HFFc6 (cell line): ENCODE measurements at regions not wholly inside any gene's neighbourhood (a gene's known extent, or its start where the extent isn't known, plus 50 kb on each side); places are given as distances from the start of the nearest gene placed in this dataset.

Experiments
- DNase-seq: peaks from one replicate; pipeline ENCODE4 v3.0.0-alpha.2; 2018
- H3K27ac Mint-ChIP-seq: 2 replicates; pipeline ENCODE4 v1.8.0; 2020; ENCODE audit warnings: mild to moderate bottlenecking, mixed read lengths
- H3K27me3 Mint-ChIP-seq: 2 replicates; pipeline ENCODE4 v1.8.0; 2021; ENCODE audit warnings: mild to moderate bottlenecking, moderate library complexity, mixed read lengths; ENCODE audit not compliant: insufficient read depth
- H3K36me3 Mint-ChIP-seq: 2 replicates; pipeline ENCODE4 v1.8.0; 2021; ENCODE audit warnings: low read depth, mixed read lengths
- H3K4me1 Mint-ChIP-seq: 2 replicates; pipeline ENCODE4 v1.8.0; 2020; ENCODE audit warnings: low read depth, mixed read lengths
- H3K4me3 Mint-ChIP-seq: 2 replicates; pipeline ENCODE4 v1.8.0; 2020; ENCODE audit warnings: mild to moderate bottlenecking, moderate library complexity, mixed read lengths
- H3K9me3 Mint-ChIP-seq: 2 replicates; pipeline ENCODE4 v1.8.0; 2020; ENCODE audit warnings: mild to moderate bottlenecking, mixed read lengths
- CTCF ChIP-seq: fragments of 200-600 bp; sonication (generic); IDR thresholded peaks from 2 replicates; pipeline ENCODE4 v1.5.0; 2021; ENCODE audit warnings: antibody characterized with exemption, mild to moderate bottlenecking

- Mint-ChIP-seq H3K27me3 (no peaks in the 10 kb centered on the region; the same call in 1 of the 2 replicates), H3K9me3 (no peaks in the 10 kb centered on the region), H3K36me3 (no peaks in the 10 kb centered on the region), H3K4me1 (no peaks in the 10 kb centered on the region), H3K27ac (no peak overlapping the region), H3K4me3 (no peak overlapping the region)
- TF ChIP-seq CTCF, result no peak
- no peak for DNase-seq
Observed at GRCh38 chr2:33678436-33678835, 79.3 kb upstream of the FAM98A start.

- no peaks in the 10 kb centered on the region for H3K4me1 Mint-ChIP-seq
- H3K27ac Mint-ChIP-seq, result no peak overlapping the region
- no peak for DNase-seq
- no peaks in the 10 kb centered on the region; the same call in 1 of the 2 replicates for H3K27me3 Mint-ChIP-seq
- TF ChIP-seq CTCF, result peak; percentile 68
- no peaks in the 10 kb centered on the region for H3K36me3 Mint-ChIP-seq
- H3K9me3 Mint-ChIP-seq, result no peaks in the 10 kb centered on the region
- H3K4me3 Mint-ChIP-seq, result no peak overlapping the region
Observed at GRCh38 chr2:33673937-33674336, 74.8 kb upstream of the FAM98A start.

DNA sequence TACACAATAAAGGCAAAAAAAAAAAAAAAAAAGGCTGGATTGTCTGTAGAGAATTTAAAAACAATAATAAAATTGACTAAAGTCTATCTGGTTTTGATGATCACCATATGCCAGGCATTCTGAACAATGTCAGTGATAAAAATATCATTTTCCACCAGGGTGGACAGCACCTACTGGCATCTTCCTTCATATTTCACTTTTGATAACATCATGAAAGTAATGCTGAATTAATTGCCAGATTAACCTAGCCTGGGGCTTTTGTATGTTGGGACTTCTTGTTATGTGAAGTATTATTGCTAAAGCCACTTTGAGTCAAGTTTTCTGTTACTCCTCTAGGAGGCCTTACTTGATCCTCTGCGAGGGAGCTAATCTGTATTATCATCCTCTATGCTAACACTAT, 73.8 kb upstream of the FAM98A start:
- TF ChIP-seq CTCF, result no peak
- no peaks in the 10 kb centered on the region for H3K4me1 Mint-ChIP-seq
- H3K27me3 Mint-ChIP-seq, result no peaks in the 10 kb centered on the region; the same call in 1 of the 2 replicates
- no peak overlapping the region for H3K4me3 Mint-ChIP-seq
- no peak for DNase-seq
- no peaks in the 10 kb centered on the region for H3K9me3 Mint-ChIP-seq
- no peaks in the 10 kb centered on the region for H3K36me3 Mint-ChIP-seq
- no peak overlapping the region for H3K27ac Mint-ChIP-seq

DNA sequence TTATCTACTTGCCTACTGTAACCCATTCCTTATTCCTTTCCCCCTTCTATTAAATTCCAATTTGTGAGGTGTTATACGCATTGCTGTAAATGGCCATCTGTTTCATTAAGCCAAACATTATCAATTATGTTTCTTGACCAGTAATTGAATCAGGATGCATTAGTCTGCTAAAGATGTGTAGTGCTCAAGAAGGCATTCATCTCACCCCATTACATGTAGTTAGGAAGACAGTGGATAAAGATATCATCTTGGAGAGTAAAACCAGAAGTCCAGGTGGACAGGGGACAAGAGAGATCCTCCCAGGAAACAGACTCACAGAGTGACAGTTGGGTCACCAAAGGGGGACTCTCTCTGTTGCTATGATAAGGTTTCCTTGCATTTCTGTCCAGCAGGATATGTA, 73.3 kb upstream of the FAM98A start:
- Mint-ChIP-seq H3K4me1 (no peaks in the 10 kb centered on the region), H3K4me3 (no peak overlapping the region), H3K9me3 (no peaks in the 10 kb centered on the region), H3K27me3 (no peaks in the 10 kb centered on the region; the same call in 1 of the 2 replicates), H3K36me3 (no peaks in the 10 kb centered on the region), H3K27ac (no peak overlapping the region)
- DNase-seq, result no peak
- TF ChIP-seq CTCF, result no peak

DNA sequence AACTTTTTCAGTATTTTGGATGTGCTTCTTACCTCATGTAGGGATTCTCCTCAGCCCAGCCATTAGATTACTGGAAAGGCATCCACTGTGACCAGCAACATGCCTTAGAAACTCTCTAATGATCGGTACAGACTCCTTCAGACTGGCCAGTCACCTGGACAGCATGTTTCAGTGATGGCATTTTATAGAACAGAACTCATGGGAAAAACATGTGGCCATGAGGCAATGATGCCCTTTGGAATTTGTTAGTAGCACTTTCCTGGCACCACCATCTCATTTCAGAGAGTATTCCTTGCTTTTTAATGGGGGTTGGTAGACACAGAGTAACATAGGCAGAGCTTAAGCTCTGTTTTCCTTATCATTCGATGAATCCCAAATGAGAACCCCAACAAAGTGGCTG, 72.1 kb upstream of the FAM98A start:
- Mint-ChIP-seq H3K4me1 (no peaks in the 10 kb centered on the region), H3K9me3 (no peaks in the 10 kb centered on the region), H3K27me3 (no peaks in the 10 kb centered on the region; the same call in 1 of the 2 replicates), H3K4me3 (no peak overlapping the region), H3K27ac (no peak overlapping the region), H3K36me3 (no peaks in the 10 kb centered on the region)
- DNase-seq, result no peak
- no peak for TF ChIP-seq CTCF

DNA sequence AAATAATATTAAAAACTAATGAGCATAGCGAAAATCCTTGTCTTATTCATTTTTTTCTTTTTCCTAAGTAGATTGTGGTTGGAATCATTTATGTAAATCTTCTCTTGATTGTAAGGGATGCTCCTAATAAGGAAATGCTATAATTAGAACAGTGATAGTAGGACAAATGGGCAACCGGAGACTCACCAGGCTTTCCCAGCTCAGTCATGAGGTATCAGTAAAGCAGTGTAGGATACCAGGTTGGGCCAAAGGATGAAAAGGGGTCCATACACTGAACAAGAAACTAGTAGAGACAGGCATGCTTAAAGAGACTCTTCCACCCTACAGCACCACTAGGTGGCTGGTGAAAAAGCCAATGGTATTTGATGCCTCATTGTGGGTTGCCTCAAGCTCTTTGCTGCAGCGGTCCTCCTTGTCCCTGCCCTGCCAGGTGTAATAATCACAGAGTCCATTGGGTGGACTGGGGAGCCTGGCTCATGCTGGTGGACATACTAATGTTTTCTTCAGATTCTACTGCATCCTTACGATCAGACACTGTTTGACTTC, 71.4 kb upstream of the FAM98A start:
- no peak for DNase-seq
- H3K4me3 Mint-ChIP-seq, result no peak overlapping the region
- no peaks in the 10 kb centered on the region for H3K4me1 Mint-ChIP-seq
- no peaks in the 10 kb centered on the region for H3K9me3 Mint-ChIP-seq
- TF ChIP-seq CTCF, result peak; percentile 35
- H3K27ac Mint-ChIP-seq, result no peak overlapping the region
- H3K27me3 Mint-ChIP-seq, result no peaks in the 10 kb centered on the region; the same call in 1 of the 2 replicates
- H3K36me3 Mint-ChIP-seq, result no peaks in the 10 kb centered on the region
